HG03558 (cell line): ENCODE measurements at regions not wholly inside any gene's neighbourhood (a gene's known extent, or its start where the extent isn't known, plus 50 kb on each side); places are given as distances from the start of the nearest gene placed in this dataset.

ENCODE experiments used
- ATAC-seq: cut with Tn5 transposase; IDR thresholded peaks from one replicate; pipeline ENCODE4 v1.9.1; 2021; ENCODE audit warnings: moderate number of reproducible peaks; ENCODE audit not compliant: unreplicated experiment; ENCODE audit errors: extremely low read depth

DNA sequence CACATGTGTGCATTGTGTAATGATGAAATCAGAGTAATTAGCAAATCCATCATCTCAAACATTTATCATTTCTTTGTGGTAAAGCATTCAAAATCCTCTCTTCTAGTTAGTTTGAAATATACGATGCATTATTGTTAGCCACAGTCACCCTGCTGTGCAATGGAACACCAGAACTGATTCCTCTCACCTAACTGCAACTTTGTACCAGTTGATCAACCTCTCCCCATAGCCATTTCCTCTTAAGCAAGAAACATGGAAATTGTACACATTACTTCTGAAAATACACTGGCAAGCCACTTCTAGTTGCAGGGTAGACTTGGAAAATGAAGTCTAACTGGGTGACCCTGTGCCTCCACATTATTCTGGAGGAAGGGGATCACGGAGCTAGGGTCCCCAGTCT, 58.1 kb upstream of the ESR1 start:
- no peak for ATAC-seq

DNA sequence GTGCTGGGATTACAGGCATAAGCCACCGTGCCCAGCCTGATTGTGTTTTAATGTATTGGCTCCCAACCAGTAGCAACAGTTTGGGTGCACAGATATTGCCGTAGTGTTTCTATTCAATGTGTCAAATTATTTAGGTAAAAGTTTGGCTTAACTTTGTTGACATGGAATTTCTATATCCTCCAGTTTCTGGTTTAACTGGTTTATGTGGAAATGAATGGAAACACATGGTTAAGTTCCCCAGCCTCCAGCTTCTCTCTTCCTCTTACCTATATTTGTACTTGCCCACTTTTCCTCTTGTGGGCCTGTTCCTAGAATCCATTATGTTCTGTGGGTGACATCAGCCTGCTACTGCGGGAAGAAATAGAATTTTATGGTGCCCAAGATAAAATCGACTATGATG, 53.9 kb upstream of the ESR1 start:
- no peak for ATAC-seq

DNA sequence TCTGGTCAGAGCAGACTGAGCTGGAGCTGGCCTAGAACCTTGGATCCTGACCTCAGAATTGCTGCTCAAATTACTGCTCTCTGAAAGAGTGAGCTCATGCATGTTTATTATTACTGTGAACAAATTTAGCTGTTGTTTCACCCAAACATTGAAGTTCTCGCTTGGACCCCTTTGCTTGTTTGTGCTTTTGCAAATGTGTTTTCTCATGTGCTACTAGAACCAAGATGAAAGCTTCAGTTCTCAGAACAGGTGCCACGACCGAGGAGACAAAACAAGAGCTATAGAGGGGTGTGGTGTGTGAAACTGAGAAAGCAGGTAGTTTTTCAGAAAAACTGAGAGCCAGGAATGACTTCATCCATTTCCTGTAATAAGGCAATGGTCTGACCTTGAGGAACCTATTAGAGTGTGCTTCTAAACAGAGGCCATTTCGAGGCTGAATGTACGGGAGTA, 50.0 kb upstream of the ESR1 start:
- ATAC-seq: peak; percentile 99
